M059J (cell line): ENCODE measurements at regions not wholly inside any gene's neighbourhood (a gene's known extent, or its start where the extent isn't known, plus 50 kb on each side); places are given as distances from the start of the nearest gene placed in this dataset.

ENCODE experiments used
- DNase-seq: peaks from one replicate; pipeline ENCODE4 v3.0.0-alpha.2; 2012; ENCODE audit warnings: low read depth

DNA sequence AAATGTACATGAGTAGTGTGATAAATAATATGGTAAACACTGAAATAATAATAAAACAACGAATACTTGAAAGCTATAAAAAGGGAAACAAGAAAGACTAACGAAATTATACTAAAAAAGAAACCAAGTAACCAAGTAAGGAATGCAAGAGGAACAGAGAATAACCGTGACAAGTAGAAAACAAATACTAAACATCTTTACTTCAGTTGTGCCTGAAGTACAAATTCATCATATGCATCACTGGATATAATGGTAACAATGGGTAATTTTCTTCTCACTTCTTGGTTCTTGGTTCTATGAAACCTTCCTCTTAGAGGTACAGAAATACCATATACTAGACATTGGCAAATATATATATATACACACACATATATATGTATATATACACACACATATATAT, 1093.6 kb upstream of the B3GALT2 start:
- no peak for DNase-seq

DNA sequence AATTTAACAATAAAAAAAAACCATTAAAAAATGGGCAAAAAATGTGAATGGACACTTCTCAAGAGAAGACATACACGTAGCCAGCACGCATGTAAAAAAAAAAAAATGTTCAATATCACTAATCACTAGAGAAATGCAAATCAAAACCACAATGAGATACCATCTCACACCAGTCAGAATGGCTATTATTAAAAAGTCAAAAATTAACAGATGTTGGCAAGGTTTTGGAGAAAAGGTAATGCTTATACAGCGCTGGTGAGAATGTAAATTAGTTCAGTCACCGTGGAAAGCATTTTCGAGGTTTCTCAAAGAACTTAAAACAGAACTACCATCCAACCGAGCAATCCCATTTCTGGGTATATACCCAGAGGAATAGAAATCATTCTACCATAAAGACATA, 1091.5 kb upstream of the B3GALT2 start:
- no peak for DNase-seq

GRCh38 chr1:194273660-194274059, 1087.2 kb upstream of the B3GALT2 start:
- DNase-seq, result no peak

DNA sequence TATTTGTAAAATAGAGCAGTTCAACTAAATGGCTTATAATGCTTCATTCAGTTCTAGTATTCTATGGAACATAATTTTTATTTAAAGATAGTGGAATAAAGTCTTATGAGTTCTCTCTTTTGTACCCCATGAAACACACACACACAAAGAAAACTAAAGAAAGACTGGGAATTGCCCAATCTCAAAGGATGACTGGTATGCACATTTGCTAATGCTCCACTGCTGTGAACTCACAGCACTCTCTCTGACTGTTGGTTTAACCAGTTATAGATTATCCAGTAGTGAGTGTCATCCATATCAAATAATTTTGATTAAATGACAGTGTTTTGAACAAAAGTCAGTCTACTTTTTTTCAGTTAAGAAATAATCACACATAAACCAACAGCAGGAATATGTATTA, 1082.4 kb upstream of the B3GALT2 start:
- DNase-seq, result no peak

DNA sequence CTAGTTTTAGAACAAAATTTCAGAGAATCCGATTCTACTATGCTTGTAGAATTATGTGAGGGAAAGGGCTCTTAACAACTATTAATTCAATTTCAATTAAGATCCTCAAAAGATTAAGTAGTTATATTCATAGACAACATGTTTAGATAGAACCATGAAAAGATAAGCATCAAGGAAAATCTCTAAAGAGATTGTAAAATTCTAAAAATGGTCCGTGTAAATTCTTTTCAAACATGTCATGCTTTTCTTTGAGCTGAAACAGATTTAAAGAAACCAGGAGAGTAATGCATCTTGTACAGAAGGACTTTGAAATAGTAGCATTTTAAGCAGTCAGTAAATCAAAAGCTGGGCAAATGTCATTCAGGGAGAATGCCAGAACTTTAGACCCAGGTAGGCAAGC, 1080.6 kb upstream of the B3GALT2 start:
- peak; percentile 30 for DNase-seq

DNA sequence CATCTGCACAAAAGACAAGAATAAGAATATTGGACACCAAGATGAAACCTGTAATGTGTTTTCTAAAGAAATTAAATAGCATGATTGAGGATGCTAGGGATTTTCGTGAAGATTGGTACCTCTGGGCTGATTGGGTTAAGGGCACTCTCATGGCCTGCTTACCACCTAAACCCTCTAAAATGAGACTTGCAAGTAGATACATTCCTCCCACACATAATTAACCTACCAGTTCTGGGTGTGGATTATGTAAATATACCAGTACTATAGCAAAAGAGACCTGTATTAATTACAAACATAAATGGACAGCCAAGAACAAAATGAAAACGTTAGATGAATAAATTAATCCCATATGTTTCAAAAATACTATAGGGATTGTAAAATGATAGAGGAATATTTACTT, 1069.6 kb upstream of the B3GALT2 start:
- no peak for DNase-seq

- no peak for DNase-seq
Observed at GRCh38 chr1:194252199-194252598, 1065.8 kb upstream of the B3GALT2 start.

GRCh38 chr1:194241215-194241614, 1054.8 kb upstream of the B3GALT2 start:
- no peak for DNase-seq

DNA sequence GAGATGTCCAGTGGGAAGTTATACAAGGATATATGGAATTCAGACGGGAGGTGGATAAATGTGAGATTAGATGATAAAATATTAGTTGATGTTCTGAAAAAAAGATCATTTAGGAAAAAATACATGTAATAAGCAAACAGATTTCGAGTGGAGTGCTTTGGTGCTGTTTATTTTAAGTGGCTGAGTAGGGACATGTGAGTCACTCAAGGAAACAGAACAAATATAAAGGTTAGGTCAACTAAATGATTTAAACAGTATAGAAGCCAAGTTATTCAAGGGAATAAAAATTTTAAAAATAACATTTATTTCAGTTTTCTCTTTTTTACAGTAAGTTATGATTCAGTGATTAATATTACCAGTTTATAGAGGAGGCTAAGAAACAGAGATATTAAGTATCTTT, 1046.7 kb upstream of the B3GALT2 start:
- no peak for DNase-seq

DNA sequence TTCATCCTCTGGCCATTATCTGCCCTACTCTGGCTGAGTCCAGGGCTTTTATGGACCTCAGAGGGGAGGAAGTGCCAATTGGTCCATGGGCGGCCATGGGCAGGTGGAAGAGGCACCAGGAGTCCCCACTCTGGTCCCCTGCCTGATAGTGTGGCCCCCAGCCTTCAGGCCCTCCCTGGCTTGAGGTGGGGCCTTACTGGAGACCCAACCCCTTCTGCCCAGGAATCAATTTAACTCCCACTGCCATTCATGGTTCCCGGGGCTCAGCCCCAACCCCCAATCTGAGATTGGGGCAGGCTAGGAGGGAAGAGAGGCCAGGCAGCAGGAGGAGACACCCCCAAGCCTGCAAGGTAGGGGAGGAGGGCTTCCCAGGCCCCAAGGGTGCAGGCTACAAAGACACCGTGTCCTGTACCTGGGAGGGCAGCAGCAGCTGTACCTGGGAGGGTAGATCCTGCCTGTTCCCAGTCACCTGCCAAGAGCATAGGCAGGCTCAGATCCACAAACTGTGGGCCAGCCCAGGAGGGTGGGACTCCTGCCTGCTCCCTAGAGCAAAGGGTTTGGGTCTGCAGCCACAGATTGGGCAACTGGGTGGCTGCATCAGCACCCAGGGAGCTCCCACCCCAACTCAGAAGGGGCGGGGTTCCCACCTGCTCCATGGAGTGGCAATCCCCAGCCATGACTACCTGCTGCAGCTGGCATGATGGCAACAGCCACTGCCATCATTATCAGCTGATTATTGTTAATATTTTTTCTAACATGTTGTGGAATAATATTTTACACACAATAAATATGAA, 1044.1 kb upstream of the B3GALT2 start:
- DNase-seq, result no peak

DNA sequence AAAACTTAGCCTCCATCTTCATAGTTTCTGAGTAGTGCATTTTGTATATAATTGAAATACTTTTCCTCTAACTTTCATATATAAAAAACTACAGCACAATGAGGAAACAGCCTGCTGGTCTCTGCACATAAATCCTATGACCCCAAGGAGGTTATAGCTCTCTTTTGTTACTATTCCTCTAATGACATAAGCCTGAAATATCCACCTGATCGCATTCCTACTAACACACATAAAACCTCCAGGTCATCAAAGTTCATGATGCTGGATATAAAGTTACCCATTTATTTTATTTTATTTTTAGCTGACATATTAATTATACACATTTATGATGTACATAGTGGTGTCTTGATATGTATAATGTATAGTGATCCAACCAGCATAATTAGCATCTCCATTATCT, 1042.0 kb upstream of the B3GALT2 start:
- no peak for DNase-seq

GRCh38 chr1:194227161-194227560, 1040.7 kb upstream of the B3GALT2 start:
- peak; percentile 16 for DNase-seq

DNA sequence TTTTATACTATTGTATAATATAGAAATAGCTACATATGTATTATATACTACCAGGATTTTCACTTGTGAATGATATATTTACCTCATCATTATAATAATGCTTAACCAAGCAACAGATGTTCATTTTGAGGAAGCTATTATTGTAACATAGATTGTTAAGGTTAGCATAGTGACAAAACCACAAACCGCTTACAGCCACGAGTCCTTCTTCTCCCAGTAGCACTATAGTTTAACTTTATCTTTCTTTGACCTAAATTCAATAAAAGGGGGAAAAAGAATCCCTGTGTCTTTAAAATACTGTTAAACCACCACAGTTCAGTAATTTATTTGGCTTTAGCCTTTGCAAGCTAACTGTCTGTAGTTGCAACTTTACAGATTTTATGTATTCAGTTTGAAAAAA, 1039.4 kb upstream of the B3GALT2 start:
- no peak for DNase-seq

- no peak for DNase-seq
Observed at GRCh38 chr1:194223596-194223995, 1037.2 kb upstream of the B3GALT2 start.

DNA sequence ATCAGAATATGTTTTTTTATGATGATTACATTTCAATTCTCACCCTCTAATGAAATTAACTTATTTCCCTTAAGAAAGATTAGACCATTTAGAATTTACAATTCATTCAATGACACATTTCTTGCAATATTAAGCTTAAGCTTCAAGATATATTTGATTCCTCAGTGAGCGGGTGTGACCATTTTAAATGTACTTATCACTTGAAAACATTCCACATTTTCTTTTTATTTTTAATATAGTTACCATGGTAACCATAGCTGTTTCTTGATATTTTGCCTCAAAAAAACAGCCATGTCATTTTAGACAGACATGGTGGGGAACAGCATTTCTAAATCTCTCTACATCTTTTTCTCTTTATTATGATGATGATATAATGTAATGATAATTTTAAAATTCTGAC, 1029.0 kb upstream of the B3GALT2 start:
- no peak for DNase-seq

DNA sequence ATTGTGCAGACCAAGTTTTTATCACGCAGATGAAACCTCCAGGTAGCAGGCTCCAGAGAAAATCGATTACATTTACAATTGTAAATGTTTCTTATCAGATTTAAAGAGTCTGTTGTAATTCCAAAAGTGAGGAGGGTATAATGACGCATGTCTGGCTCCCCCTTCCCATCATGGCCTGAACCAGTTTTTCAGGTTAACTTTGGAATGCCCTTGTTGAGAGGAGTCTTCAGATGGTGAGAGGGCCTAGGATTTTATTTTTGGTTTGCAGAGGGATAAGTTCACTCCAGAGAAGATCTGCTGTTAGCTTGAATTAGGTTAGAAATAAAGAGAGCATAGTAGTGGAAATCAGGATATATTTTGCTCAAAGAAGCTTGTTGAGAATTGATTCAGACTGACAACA, 1028.3 kb upstream of the B3GALT2 start:
- no peak for DNase-seq

DNA sequence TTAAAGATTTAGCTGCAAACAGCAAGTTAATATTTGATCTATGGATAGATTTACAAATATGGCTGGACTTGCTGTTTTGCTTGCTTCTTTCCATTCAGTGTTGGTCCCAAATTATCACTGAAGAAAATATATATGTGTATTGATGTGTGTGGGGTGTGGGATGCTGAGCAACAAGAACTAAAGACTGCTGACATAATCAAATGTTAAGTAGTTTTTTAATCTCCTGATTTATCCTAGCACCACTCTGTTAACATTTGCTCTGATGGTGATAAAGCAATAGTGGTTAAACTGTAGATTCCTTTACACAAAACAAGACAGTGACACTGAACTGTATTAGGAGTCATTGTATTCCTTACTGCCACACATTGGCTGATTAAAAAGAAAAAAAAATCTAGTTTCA, 1023.5 kb upstream of the B3GALT2 start:
- no peak for DNase-seq

- DNase-seq, result no peak
Observed at GRCh38 chr1:194208674-194209073, 1022.3 kb upstream of the B3GALT2 start.

DNA sequence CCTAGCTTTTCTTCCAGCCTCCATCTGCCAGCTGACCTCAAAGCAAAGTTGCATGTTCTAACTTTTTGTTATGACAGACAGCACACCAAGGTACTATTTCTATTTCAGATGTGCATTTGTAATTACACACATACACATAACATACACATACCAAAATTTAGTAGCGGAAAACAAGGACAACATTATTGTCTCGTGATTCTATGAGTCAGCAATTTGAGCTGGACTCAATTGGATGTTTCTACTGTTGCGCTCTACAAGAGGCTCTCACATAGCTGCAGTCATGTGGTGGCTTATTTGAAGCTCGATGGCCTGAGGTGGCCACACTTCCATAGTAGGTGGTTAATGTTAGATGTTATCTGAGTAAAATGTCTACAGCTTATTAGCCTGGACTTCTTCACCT, 1010.1 kb upstream of the B3GALT2 start:
- DNase-seq, result no peak

DNA sequence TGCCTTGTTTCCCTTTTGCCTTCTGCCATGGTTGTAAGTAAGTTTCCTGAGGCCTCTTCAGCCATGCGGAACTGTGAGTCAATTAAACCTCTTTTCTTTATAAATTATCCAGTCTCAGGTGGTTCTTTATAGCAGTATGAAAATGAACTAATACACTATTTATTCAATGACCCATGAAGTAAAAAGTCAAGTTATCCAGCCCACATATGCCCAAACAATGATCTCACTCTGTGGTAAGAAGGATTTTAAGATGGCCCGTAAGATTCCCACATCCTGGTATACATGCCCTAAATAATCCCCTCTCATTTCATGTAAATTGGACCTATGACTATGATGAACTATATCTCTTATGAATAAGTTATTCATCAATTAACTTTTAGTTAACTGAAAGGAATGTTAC, 1008.3 kb upstream of the B3GALT2 start:
- peak; percentile 74 for DNase-seq

DNA sequence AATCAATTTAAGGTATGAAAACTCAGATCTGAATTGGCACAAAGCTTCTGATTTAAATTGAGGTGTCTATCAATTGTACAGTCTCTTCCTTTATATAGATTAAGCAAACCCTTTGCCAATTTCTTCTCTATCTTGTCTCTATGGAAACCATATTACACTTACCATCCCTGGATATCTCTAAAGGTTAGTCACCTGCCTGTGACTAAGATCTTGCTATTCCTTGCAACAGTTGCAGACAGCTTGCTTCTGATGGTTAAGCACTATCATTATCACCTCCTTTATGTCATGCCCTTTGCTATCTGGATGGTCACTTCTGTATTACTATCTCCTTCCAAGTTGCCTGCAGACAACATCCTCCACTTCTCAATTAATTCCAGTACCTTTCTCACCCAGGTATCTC, 998.6 kb upstream of the B3GALT2 start:
- peak; percentile 7 for DNase-seq

DNA sequence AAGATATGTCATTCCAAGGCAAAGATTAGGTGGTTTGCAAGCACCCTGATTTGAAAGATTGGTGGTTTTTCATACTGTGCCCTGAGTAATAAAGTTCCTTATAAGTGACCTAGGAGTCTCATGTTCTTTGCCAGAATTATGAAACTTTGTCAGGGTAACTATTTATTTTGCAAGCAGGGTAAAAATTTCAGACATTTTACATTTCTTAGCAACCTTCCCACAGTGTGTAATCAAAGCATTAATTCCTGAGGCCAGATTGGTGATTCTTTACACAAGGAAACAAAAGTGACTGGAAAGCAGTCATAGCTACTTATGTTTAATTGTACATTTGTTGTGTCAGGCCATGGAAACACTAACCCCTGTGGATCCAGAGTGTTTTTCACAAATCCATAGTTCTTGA, 998.0 kb upstream of the B3GALT2 start:
- DNase-seq, result peak; percentile 25

DNA sequence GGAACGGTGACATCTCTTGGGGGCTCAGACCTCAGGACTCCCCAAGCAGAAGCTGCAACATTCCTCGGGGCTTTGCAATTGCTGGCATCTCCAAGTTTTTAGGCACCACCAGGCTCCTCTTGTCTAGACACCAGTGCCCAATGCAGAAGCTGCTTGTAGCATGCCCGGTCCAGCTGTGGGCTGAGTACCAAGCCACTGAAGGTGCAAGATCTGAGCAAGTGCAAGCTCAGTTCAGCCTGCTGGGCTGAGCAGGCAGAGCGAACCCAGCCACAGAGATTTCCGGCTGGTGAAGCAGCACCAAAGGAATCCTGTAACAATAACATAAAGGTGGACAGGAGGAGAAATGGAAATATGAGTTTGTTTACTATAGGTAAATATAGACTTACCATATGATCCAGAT, 995.4 kb upstream of the B3GALT2 start:
- no peak for DNase-seq

GRCh38 chr1:194176212-194176611, 989.8 kb upstream of the B3GALT2 start:
- DNase-seq, result no peak
